SJSA1 (cell line): ENCODE measurements at regions not wholly inside any gene's neighbourhood (a gene's known extent, or its start where the extent isn't known, plus 50 kb on each side); places are given as distances from the start of the nearest gene placed in this dataset.

ENCODE experiments used
- DNase-seq, 2 experiments: peaks; one replicate each; pipeline ENCODE4 v3.0.0-alpha.2; 2015 to 2020; ENCODE audit warnings: low spot score in 2 of 2, low read depth in 1 of 2
- H3K27ac ChIP-seq: fragments of 250-450 bp; sonication (Bioruptor Pico); 2 replicates; pipeline ENCODE4 v1.5.1; 2020; ENCODE audit warnings: mild to moderate bottlenecking, moderate library complexity
- H3K27me3 ChIP-seq: fragments of 250-450 bp; sonication (Bioruptor Pico); replicated peaks from 2 replicates; pipeline ENCODE4 v1.5.1; 2020; ENCODE audit warnings: mild to moderate bottlenecking, moderate library complexity
- H3K36me3 ChIP-seq: fragments of 250-450 bp; sonication (Bioruptor Pico); 2 replicates; pipeline ENCODE4 v1.5.1; 2020; ENCODE audit warnings: mild to moderate bottlenecking
- H3K4me1 ChIP-seq: fragments of 250-450 bp; sonication (Bioruptor Pico); replicated peaks from 2 replicates; pipeline ENCODE4 v1.6.1; 2021; ENCODE audit warnings: mild to moderate bottlenecking
- H3K4me3 ChIP-seq: fragments of 250-450 bp; sonication (Bioruptor Pico); 2 replicates; pipeline ENCODE4 v1.5.1; 2020; ENCODE audit warnings: mild to moderate bottlenecking
- H3K9me3 ChIP-seq: fragments of 250-450 bp; sonication (Bioruptor Pico); replicated peaks from 2 replicates; pipeline ENCODE4 v1.5.1; 2020; ENCODE audit warnings: mild to moderate bottlenecking

- Histone ChIP-seq H3K36me3 (no peaks in the 10 kb centered on the region), H3K27ac (no peak overlapping the region)
Observed at GRCh38 chr13:47843005-47843404, 158.1 kb downstream of the SUCLA2 start.

GRCh38 chr13:47841151-47841550 is 159.9 kb downstream of the SUCLA2 start:
- Histone ChIP-seq H3K9me3 (no peaks in the 10 kb centered on the region), H3K4me3 (no peak overlapping the region), H3K36me3 (no peaks in the 10 kb centered on the region), H3K4me1 (no peaks in the 10 kb centered on the region), H3K27ac (no peak overlapping the region), H3K27me3 (no peaks in the 10 kb centered on the region)
- no peak for DNase-seq

More at GRCh38 chr13:47843005-47843404, 158.1 kb downstream of the SUCLA2 start:
- no peak for DNase-seq
- Histone ChIP-seq H3K9me3 (no peaks in the 10 kb centered on the region), H3K4me1 (no peaks in the 10 kb centered on the region), H3K27me3 (no peaks in the 10 kb centered on the region), H3K4me3 (no peak overlapping the region)

GRCh38 chr13:47837906-47838305 is 163.2 kb downstream of the SUCLA2 start:
- no peak overlapping the region for H3K4me3 ChIP-seq
- H3K27ac ChIP-seq: no peak overlapping the region
- H3K9me3 ChIP-seq: no peaks in the 10 kb centered on the region
- no peaks in the 10 kb centered on the region for H3K27me3 ChIP-seq
- no peaks in the 10 kb centered on the region for H3K36me3 ChIP-seq
- no peaks in the 10 kb centered on the region for H3K4me1 ChIP-seq
- DNase-seq: no peak

GRCh38 chr13:47837104-47837880 is 163.8 kb downstream of the SUCLA2 start:
- no peak overlapping the region for H3K27ac ChIP-seq
- H3K36me3 ChIP-seq: no peaks in the 10 kb centered on the region
- no peak overlapping the region for H3K4me3 ChIP-seq
- H3K9me3 ChIP-seq: no peaks in the 10 kb centered on the region
- no peak for DNase-seq
- H3K4me1 ChIP-seq: no peaks in the 10 kb centered on the region
- H3K27me3 ChIP-seq: no peaks in the 10 kb centered on the region

- DNase-seq: no peak
- H3K9me3 ChIP-seq: no peaks in the 10 kb centered on the region
- no peak overlapping the region for H3K27ac ChIP-seq
- no peak overlapping the region for H3K4me3 ChIP-seq
- no peaks in the 10 kb centered on the region for H3K4me1 ChIP-seq
- H3K36me3 ChIP-seq: no peaks in the 10 kb centered on the region
- no peaks in the 10 kb centered on the region for H3K27me3 ChIP-seq
Observed at GRCh38 chr13:47835470-47836228, 165.4 kb downstream of the SUCLA2 start.

GRCh38 chr13:47832458-47832972 is 168.6 kb downstream of the SUCLA2 start:
- no peak for DNase-seq
- Histone ChIP-seq H3K27ac (no peak overlapping the region), H3K4me3 (no peak overlapping the region), H3K36me3 (no peaks in the 10 kb centered on the region), H3K4me1 (no peaks in the 10 kb centered on the region), H3K9me3 (no peaks in the 10 kb centered on the region), H3K27me3 (no peaks in the 10 kb centered on the region)

GRCh38 chr13:47831265-47831664 is 169.8 kb downstream of the SUCLA2 start:
- Histone ChIP-seq H3K4me1 (no peaks in the 10 kb centered on the region), H3K27ac (no peak overlapping the region), H3K4me3 (no peak overlapping the region), H3K9me3 (no peaks in the 10 kb centered on the region), H3K27me3 (no peaks in the 10 kb centered on the region), H3K36me3 (no peaks in the 10 kb centered on the region)
- DNase-seq: no peak

GRCh38 chr13:47829690-47830089 is 171.4 kb downstream of the SUCLA2 start:
- Histone ChIP-seq H3K27me3 (no peaks in the 10 kb centered on the region), H3K9me3 (no peaks in the 10 kb centered on the region), H3K4me1 (no peaks in the 10 kb centered on the region), H3K36me3 (no peaks in the 10 kb centered on the region), H3K4me3 (no peak overlapping the region), H3K27ac (no peak overlapping the region)
- DNase-seq: no peak

- Histone ChIP-seq H3K27ac (no peak overlapping the region), H3K9me3 (no peaks in the 10 kb centered on the region), H3K4me3 (no peak overlapping the region), H3K4me1 (no peaks in the 10 kb centered on the region), H3K36me3 (no peaks in the 10 kb centered on the region), H3K27me3 (no peaks in the 10 kb centered on the region)
- DNase-seq: no peak
Observed at GRCh38 chr13:47826471-47826870, 174.6 kb downstream of the SUCLA2 start.

- H3K27ac ChIP-seq: no peak overlapping the region
- no peaks in the 10 kb centered on the region for H3K27me3 ChIP-seq
- no peaks in the 10 kb centered on the region for H3K36me3 ChIP-seq
- no peak overlapping the region for H3K4me3 ChIP-seq
- no peaks in the 10 kb centered on the region for H3K9me3 ChIP-seq
- DNase-seq: no peak
- H3K4me1 ChIP-seq: no peaks in the 10 kb centered on the region
Observed at GRCh38 chr13:47822036-47822435, 179.0 kb downstream of the SUCLA2 start.

GRCh38 chr13:47816831-47817230 is 184.2 kb downstream of the SUCLA2 start:
- Histone ChIP-seq H3K27me3 (no peaks in the 10 kb centered on the region; the same call in 1 of the 2 replicates), H3K36me3 (no peaks in the 10 kb centered on the region), H3K9me3 (no peaks in the 10 kb centered on the region), H3K27ac (no peak overlapping the region), H3K4me3 (no peak overlapping the region), H3K4me1 (no peaks in the 10 kb centered on the region)
- DNase-seq: no peak

- Histone ChIP-seq H3K4me3 (no peak overlapping the region), H3K27me3 (no peaks in the 10 kb centered on the region; the same call in 1 of the 2 replicates), H3K9me3 (no peaks in the 10 kb centered on the region), H3K27ac (no peak overlapping the region), H3K36me3 (no peaks in the 10 kb centered on the region), H3K4me1 (no peaks in the 10 kb centered on the region)
- DNase-seq: no peak
Observed at GRCh38 chr13:47813718-47814117, 187.4 kb downstream of the SUCLA2 start.

GRCh38 chr13:47809411-47809810 is 191.7 kb downstream of the SUCLA2 start:
- no peak for DNase-seq
- Histone ChIP-seq H3K9me3 (no peaks in the 10 kb centered on the region), H3K4me1 (no peaks in the 10 kb centered on the region), H3K27ac (no peak overlapping the region), H3K4me3 (no peak overlapping the region), H3K36me3 (no peaks in the 10 kb centered on the region), H3K27me3 (no peaks in the 10 kb centered on the region; the same call in 1 of the 2 replicates)

- Histone ChIP-seq H3K27ac (no peak overlapping the region), H3K4me1 (no peaks in the 10 kb centered on the region), H3K27me3 (no peaks in the 10 kb centered on the region), H3K36me3 (no peaks in the 10 kb centered on the region), H3K4me3 (no peak overlapping the region), H3K9me3 (no peaks in the 10 kb centered on the region)
- DNase-seq: no peak
Observed at GRCh38 chr13:47803131-47803530, 197.9 kb downstream of the SUCLA2 start.
